GM12892 (cell line): ENCODE measurements at regions not wholly inside any gene's neighbourhood (a gene's known extent, or its start where the extent isn't known, plus 50 kb on each side); places are given as distances from the start of the nearest gene placed in this dataset.

Experiments
- POLR2AphosphoS5 ChIP-seq: IDR thresholded peaks from 2 replicates; pipeline ENCODE4 v1.6.1; 2011; ENCODE audit warnings: low read depth, low read length, control low read depth
- TAF1 ChIP-seq: IDR thresholded peaks from 2 replicates; pipeline ENCODE4 v1.6.1; 2011; ENCODE audit warnings: low read depth, mild to moderate bottlenecking, control low read depth, low read length, borderline replicate concordance

DNA sequence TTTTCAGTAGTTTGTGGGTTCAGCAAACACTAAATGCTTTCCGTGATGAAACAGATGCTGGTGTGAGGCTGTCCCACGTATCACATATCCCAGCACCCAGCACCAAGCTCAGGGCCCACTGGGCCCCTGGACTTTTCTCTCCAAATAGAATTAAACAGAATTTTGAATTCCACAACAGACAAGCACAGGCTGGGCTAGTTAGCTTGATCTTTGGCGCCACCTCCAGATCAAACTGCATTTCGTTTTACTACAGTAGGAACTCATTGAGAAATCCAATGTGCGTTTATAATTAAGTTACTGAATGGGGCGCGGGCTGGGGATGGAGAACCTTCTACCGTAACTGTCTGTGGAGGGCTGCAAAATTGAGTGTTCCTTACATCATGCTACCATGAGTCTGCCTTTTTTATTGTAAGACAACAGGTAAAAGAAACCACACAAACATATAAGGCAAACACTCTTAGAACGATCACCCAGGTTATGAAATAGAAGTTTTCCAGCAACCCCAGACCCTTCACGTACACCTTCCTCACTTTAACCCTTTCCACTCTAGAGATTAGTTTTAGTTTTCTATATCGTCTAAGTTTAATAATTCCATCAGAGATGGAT, 107.8 kb downstream of the ZFP64 start:
- TF ChIP-seq POLR2AphosphoS5 (no peak), TAF1 (no peak)
